Left lung (tissue), 4 donors: ENCODE measurements at regions not wholly inside any gene's neighbourhood (a gene's known extent, or its start where the extent isn't known, plus 50 kb on each side); places are given as distances from the start of the nearest gene placed in this dataset.
"Not testable (repeated sequence)": the region's sequence is repeated elsewhere in the genome, so short reads cannot be mapped to it uniquely, and the experiment has no call there.

Source experiments
- ATAC-seq: fragments of 200-7000 bp; cut with Tn5 transposase; one replicate; pipeline ENCODE4 v1.9.1; 2020; ENCODE audit warnings: moderate library complexity
- DNase-seq, 4 donors: peaks; one replicate each; pipeline ENCODE4 v3.0.0-alpha.2; 2013 to 2020
- H3K27ac ChIP-seq, 2 donors: fragments of 200-600 bp; sonication (generic) in 1 of 2; one replicate each; pipeline versions ENCODE4 v1.5.0 to v1.8.0; 2020 to 2021
- H3K27me3 ChIP-seq, 2 donors: fragments of 200-600 bp; sonication (generic) in 1 of 2; one replicate each; pipeline versions ENCODE4 v1.5.0 to v1.8.0; 2020 to 2021
- H3K36me3 ChIP-seq, 2 donors: fragments of 200-600 bp; sonication (generic) in 1 of 2; one replicate each; pipeline versions ENCODE4 v1.5.0 to v1.8.0; 2020 to 2021
- H3K4me1 ChIP-seq, 2 donors: fragments of 200-600 bp; one replicate each; pipeline ENCODE4 v1.8.0; 2021
- H3K4me3 ChIP-seq, 2 donors: fragments of 200-600 bp; sonication (generic) in 1 of 2; one replicate each; pipeline versions ENCODE4 v1.5.0 to v1.8.0; 2020 to 2021; ENCODE audit warnings: mild to moderate bottlenecking in 1 of 2
- H3K9me3 ChIP-seq, 2 donors: fragments of 200-600 bp; sonication (generic) in 1 of 2; one replicate each; pipeline versions ENCODE4 v1.5.0 to v1.8.0; 2020 to 2021
- CTCF ChIP-seq, 2 donors: fragments of 200-600 bp; sonication (generic) in 1 of 2; IDR thresholded peaks; one replicate each; pipeline versions ENCODE4 v1.5.0 to v1.8.0; 2021; ENCODE audit warnings: antibody characterized with exemption in 2 of 2
- intact Hi-C, 2 donors: fragments of 100-400 bp; cut with DNase I; formaldehyde crosslinking; loops; one replicate each; pipeline versions ENCODE4 v1.11.2 to v1.14.2; 2022
- donor health status: DM: no; HTN: yes; CAD: no.
- donor health status: DM: no; HTN: no; CAD: no.

DNA sequence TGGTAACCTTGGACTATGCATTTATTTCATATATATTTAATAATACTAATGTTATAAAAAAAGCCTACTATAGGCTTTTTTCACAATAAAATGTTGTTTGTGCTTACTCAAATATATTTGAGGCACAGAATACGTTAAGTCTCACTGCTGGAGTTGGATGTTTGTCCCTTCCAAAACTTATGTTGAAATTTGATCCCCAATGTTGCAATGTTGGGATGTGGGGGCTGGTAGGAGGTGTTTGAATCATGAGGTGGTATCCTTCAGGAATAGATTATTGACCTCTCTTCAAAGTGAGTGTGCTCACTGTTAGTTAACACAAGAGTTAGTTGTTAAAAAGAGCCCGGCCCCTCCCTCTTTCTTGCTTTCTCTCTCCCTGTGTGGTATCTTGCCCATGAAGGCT is 1295.9 kb downstream of the JRKL start:
- Histone ChIP-seq H3K9me3 (peaks cover 0 to 6% of the 10 kb centered on the region in 2 donors), H3K4me3 (no peak overlapping the region), H3K27ac (no peak overlapping the region), H3K4me1 (no peaks in the 10 kb centered on the region), H3K27me3 (no peaks in the 10 kb centered on the region), H3K36me3 (no peaks in the 10 kb centered on the region)
- TF ChIP-seq CTCF (IDR thresholded peaks at IDR 0.05), result no peak
- DNase-seq (peak in 1 of 4 donors; percentile 7), ATAC-seq (no peak)
- intact Hi-C loops, result no loop called here

- Histone ChIP-seq H3K9me3 (peaks cover 0 to 5% of the 10 kb centered on the region in 2 donors), H3K4me3 (no peak overlapping the region), H3K4me1 (no peaks in the 10 kb centered on the region), H3K27me3 (no peaks in the 10 kb centered on the region), H3K27ac (no peak overlapping the region), H3K36me3 (no peaks in the 10 kb centered on the region)
- TF ChIP-seq CTCF (IDR thresholded peaks at IDR 0.05), result no peak
- intact Hi-C loops, result no loop called here
- no peak for DNase-seq
- no peak for ATAC-seq
Measured at GRCh38 chr11:97687111-97687510, 1297.3 kb downstream of the JRKL start.

DNA sequence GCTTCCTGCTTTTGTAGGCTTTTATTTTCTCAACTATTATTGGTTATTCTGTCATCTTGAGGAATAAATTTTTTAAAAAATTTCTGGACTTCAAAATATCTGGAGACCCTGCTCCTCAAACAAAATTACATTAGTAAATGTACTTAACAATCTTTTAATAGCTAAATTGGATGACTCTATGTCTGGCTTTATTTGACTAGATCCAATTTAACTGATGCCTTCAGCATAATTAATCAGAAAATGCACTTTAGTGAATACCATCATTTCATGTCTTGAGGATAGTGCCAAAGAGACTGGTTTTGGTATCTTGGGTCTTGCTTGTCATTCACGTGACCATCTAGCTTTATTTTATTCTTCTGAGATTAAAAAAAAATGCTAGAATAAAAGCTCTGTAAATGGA is 1301.2 kb downstream of the JRKL start:
- H3K27ac ChIP-seq, result no peak overlapping the region
- H3K36me3 ChIP-seq, result no peaks in the 10 kb centered on the region
- no peak for TF ChIP-seq CTCF (IDR thresholded peaks at IDR 0.05)
- peaks cover 0 to 17% of the 10 kb centered on the region in 2 donors for H3K9me3 ChIP-seq
- no peak for ATAC-seq
- H3K4me1 ChIP-seq, result no peaks in the 10 kb centered on the region
- intact Hi-C loops, result no loop called here
- H3K4me3 ChIP-seq, result no peak overlapping the region
- H3K27me3 ChIP-seq, result no peaks in the 10 kb centered on the region
- DNase-seq, result no peak

DNA sequence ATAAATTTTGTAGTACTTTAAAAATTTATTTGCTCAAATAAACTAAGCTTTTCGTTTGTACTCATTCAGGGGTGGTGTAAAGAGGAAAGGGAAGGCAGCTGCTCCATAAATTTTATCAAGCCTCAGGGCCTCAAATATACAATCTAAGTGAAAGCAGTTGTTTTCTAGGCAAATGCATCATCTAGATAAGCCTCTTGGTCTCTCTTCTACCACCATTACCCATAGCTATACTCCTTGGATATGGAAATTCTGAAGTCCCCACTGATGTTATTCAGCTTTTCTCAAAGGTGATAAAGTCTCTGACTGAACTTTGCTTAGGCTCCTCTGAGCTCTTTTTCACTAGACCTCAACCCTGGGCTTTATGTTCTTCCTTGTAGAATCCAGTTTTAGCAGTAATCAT is 1313.1 kb downstream of the JRKL start:
- no peak overlapping the region for H3K27ac ChIP-seq
- no peak overlapping the region for H3K4me3 ChIP-seq
- intact Hi-C loops, result no loop called here
- no peaks in the 10 kb centered on the region for H3K4me1 ChIP-seq
- no peak for TF ChIP-seq CTCF (IDR thresholded peaks at IDR 0.05)
- DNase-seq (no peak), ATAC-seq (no peak)
- H3K27me3 ChIP-seq, result no peaks in the 10 kb centered on the region
- no peaks in the 10 kb centered on the region for H3K36me3 ChIP-seq
- H3K9me3 ChIP-seq, result no peaks in the 10 kb centered on the region

DNA sequence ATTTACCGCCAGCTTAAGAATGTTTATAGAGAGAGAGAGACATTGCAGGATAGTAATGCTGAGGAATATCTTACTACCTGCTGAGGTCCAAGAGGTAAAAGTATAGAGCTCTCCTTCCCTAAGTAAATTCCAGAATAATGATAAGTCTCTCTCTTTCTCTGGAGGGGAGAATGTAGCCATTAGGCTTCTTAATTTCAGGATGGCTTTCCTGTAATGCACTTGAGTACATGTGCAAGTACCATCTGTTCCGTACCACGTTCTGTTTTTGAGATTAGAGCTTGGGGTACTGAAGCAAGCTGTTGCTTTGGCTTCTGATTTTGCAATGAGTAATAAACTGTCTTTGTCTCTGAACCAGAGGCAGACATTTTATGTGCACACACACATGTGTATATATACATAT is 1314.0 kb downstream of the JRKL start:
- intact Hi-C loops, result no loop called here
- no peaks in the 10 kb centered on the region for H3K27me3 ChIP-seq
- H3K27ac ChIP-seq, result no peak overlapping the region
- TF ChIP-seq CTCF (IDR thresholded peaks at IDR 0.05), result no peak
- H3K9me3 ChIP-seq, result no peaks in the 10 kb centered on the region
- no peaks in the 10 kb centered on the region for H3K4me1 ChIP-seq
- no peak overlapping the region for H3K4me3 ChIP-seq
- H3K36me3 ChIP-seq, result no peaks in the 10 kb centered on the region
- ATAC-seq (no peak), DNase-seq (no peak)

DNA sequence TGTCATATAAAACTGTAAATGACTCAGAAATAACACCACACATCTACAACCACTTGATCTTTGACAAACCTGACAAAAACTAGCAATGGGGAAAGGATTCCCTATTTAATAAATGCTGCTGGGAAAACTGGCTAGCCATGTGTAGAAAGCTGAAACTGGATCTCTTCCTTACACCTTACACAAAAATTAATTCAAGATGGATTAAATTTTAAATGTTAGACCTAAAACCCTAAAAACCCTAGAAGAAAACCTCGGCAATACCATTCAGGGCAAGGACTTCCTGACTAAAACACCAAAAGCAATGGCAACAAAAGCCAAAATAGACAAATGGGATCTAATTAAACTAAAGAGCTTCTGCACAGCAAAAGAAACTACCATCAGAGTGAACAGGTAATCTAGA is 1315.3 kb upstream of the CNTN5 start:
- H3K4me3 ChIP-seq, H3K27me3 ChIP-seq, H3K27ac ChIP-seq, H3K4me1 ChIP-seq, DNase-seq, H3K9me3 ChIP-seq, intact Hi-C loops, ATAC-seq, H3K36me3 ChIP-seq: not testable (repeated sequence)
